Hematopoietic multipotent progenitor cell treated with erythropoietin and hydrocortisone succinate and interleukin-3 and kit ligand, for 15 days (in vitro differentiated cells): ENCODE measurements at regions not wholly inside any gene's neighbourhood (a gene's known extent, or its start where the extent isn't known, plus 50 kb on each side); places are given as distances from the start of the nearest gene placed in this dataset.

ENCODE experiments used
- DNase-seq: peaks from one replicate; pipeline ENCODE4 v3.0.0-alpha.2; 2015; ENCODE audit warnings: low spot score

GRCh38 chr1:5750186-5751162 lies 241.8 kb downstream of the NPHP4 start:
- no peak for DNase-seq

- no peak for DNase-seq
Measured at GRCh38 chr1:5748286-5749225, 243.7 kb downstream of the NPHP4 start.

- DNase-seq: no peak
Measured at GRCh38 chr1:5747426-5748285, 244.6 kb downstream of the NPHP4 start.

- no peak for DNase-seq
Measured at GRCh38 chr1:5746611-5747425, 245.4 kb downstream of the NPHP4 start.

- peak; percentile 35 for DNase-seq
Measured at GRCh38 chr1:5745800-5746610, 246.2 kb downstream of the NPHP4 start.

- no peak for DNase-seq
Measured at GRCh38 chr1:5744911-5745799, 247.1 kb downstream of the NPHP4 start.

- DNase-seq: no peak
Measured at GRCh38 chr1:5744341-5744740, 247.9 kb downstream of the NPHP4 start.

GRCh38 chr1:5743435-5744095 lies 248.7 kb downstream of the NPHP4 start:
- no peak for DNase-seq

GRCh38 chr1:5742801-5743200 lies 249.4 kb downstream of the NPHP4 start:
- no peak for DNase-seq

- no peak for DNase-seq
Measured at GRCh38 chr1:5742032-5742431, 250.2 kb downstream of the NPHP4 start.

GRCh38 chr1:5740865-5741860 lies 251.1 kb downstream of the NPHP4 start:
- no peak for DNase-seq

GRCh38 chr1:5740450-5740849 lies 251.8 kb downstream of the NPHP4 start:
- no peak for DNase-seq

- DNase-seq: no peak
Measured at GRCh38 chr1:5739561-5740078, 252.6 kb downstream of the NPHP4 start.

GRCh38 chr1:5738911-5739462 lies 253.2 kb downstream of the NPHP4 start:
- no peak for DNase-seq

GRCh38 chr1:5737081-5737480 lies 255.1 kb downstream of the NPHP4 start:
- no peak for DNase-seq

- no peak for DNase-seq
Measured at GRCh38 chr1:5734996-5735395, 257.2 kb downstream of the NPHP4 start.

GRCh38 chr1:5734414-5734813 lies 257.8 kb downstream of the NPHP4 start:
- no peak for DNase-seq
